IMR-90 (cell line): ENCODE measurements at regions not wholly inside any gene's neighbourhood (a gene's known extent, or its start where the extent isn't known, plus 50 kb on each side); places are given as distances from the start of the nearest gene placed in this dataset.

Experiments used
- ATAC-seq: fragments of 200-7000 bp; cut with Tn5 transposase; 2 replicates; pipeline ENCODE4 v1.9.1; 2020; ENCODE audit warnings: low read depth, mild to moderate bottlenecking, moderate library complexity
- BruUV-seq: library from RNA; stranded (reverse); fragments of 400-500 nt; replicated peaks from 2 replicates; lab custom pipeline; 2021; lab: Mats Ljungman, UMichigan
- CTCF ChIA-PET: fragments of 300-600 bp; formaldehyde crosslinking; extraction: SDS; loops from one replicate; lab custom pipeline; 2021; ENCODE audit warnings: antibody characterized with exemption; lab: Yijun Ruan, JAX
- POLR2A ChIA-PET: fragments of 300-600 bp; sonication (Branson Sonifier 250); formaldehyde crosslinking; loops from one replicate; lab custom pipeline; 2022; ENCODE audit warnings: antibody characterized with exemption; ENCODE audit not compliant: unreplicated experiment; lab: Charles Lee
- DNase-seq: peaks from one replicate; pipeline ENCODE4 v3.0.0; 2013
- H2AFZ ChIP-seq: replicated peaks from 2 replicates; pipeline ENCODE3; 2013; ENCODE audit warnings: low read length, mild to moderate bottlenecking; ENCODE audit not compliant: poor library complexity
- H2AK5ac ChIP-seq: 2 replicates; pipeline ENCODE4 v1.6.1; 2013; ENCODE audit warnings: low read depth, low read length, inconsistent platforms
- H2AK9ac ChIP-seq: replicated peaks from 2 replicates; pipeline ENCODE3; 2013; ENCODE audit warnings: mild to moderate bottlenecking, low read depth, low read length, moderate library complexity; ENCODE audit not compliant: poor library complexity
- H2BK120ac ChIP-seq: 2 replicates; pipeline ENCODE4 v1.6.1; 2013; ENCODE audit warnings: low read depth, low read length, inconsistent platforms
- H2BK15ac ChIP-seq: 3 replicates; pipeline ENCODE4 v1.6.1; 2013; ENCODE audit warnings: low read depth, low read length, inconsistent platforms
- H2BK20ac ChIP-seq: 2 replicates; pipeline ENCODE4 v1.6.1; 2013; ENCODE audit warnings: low read depth, mild to moderate bottlenecking, inconsistent platforms, low read length, moderate library complexity
- H2BK5ac ChIP-seq: 2 replicates; pipeline ENCODE4 v1.6.1; 2013; ENCODE audit warnings: mild to moderate bottlenecking, low read depth, low read length, inconsistent platforms; ENCODE audit not compliant: poor library complexity, severe bottlenecking
- H3K14ac ChIP-seq: replicated peaks from 2 replicates; pipeline ENCODE4 v1.6.1; 2013; ENCODE audit warnings: low read depth, low read length, inconsistent platforms
- H3K18ac ChIP-seq: 2 replicates; pipeline ENCODE4 v1.6.1; 2013; ENCODE audit warnings: low read depth, low read length, control low read depth
- H3K23ac ChIP-seq: 2 replicates; pipeline ENCODE4 v1.6.1; 2013; ENCODE audit warnings: low read depth, low read length, inconsistent platforms
- H3K27ac ChIP-seq: 2 replicates; pipeline ENCODE4 v1.5.1; 2013; ENCODE audit warnings: mild to moderate bottlenecking, control low read depth, low read length; ENCODE audit not compliant: insufficient read depth
- H3K27me3 ChIP-seq: 2 replicates; pipeline ENCODE4 v1.6.1; 2013; ENCODE audit warnings: low read length; ENCODE audit not compliant: control insufficient read depth, insufficient read depth
- H3K36me3 ChIP-seq: 2 replicates; pipeline ENCODE4 v1.6.1; 2013; ENCODE audit warnings: low read length, mixed read lengths; ENCODE audit not compliant: control insufficient read depth, insufficient read depth
- H3K4ac ChIP-seq: 2 replicates; pipeline ENCODE4 v1.6.1; 2013; ENCODE audit warnings: low read depth, low read length, inconsistent platforms
- H3K4me1 ChIP-seq: 2 replicates; pipeline ENCODE4 v1.6.1; 2013; ENCODE audit warnings: low read length, mixed read lengths; ENCODE audit not compliant: control insufficient read depth, insufficient read depth
- H3K4me2 ChIP-seq: 2 replicates; pipeline ENCODE4 v1.6.1; 2013; ENCODE audit warnings: low read depth, mild to moderate bottlenecking, control low read depth, low read length, moderate library complexity
- H3K4me3 ChIP-seq: 2 replicates; pipeline ENCODE4 v1.5.1; 2013; ENCODE audit warnings: low read depth, mild to moderate bottlenecking, control low read depth, low read length, moderate library complexity; ENCODE audit not compliant: insufficient read depth
- H3K56ac ChIP-seq: 2 replicates; pipeline ENCODE4 v1.6.1; 2013; ENCODE audit warnings: low read length, inconsistent platforms; ENCODE audit not compliant: insufficient read depth; ENCODE audit errors: extremely low read depth
- H3K79me1 ChIP-seq, 2 experiments: 2 replicates each; pipeline ENCODE4 v1.6.1; 2013; ENCODE audit warnings: low read length in 2 of 2, inconsistent platforms in 1 of 2, low read depth in 1 of 2
- H3K9ac ChIP-seq: 2 replicates; pipeline ENCODE4 v1.6.1; 2013; ENCODE audit warnings: low read depth, low read length, control low read depth
- H3K9me1 ChIP-seq: 2 replicates; pipeline ENCODE4 v1.6.1; 2013; ENCODE audit warnings: low read length, inconsistent platforms; ENCODE audit not compliant: insufficient read depth
- H3K9me3 ChIP-seq: 2 replicates; pipeline ENCODE4 v1.6.1; 2013; ENCODE audit warnings: low read length; ENCODE audit not compliant: control insufficient read depth, insufficient read depth
- H4K20me1 ChIP-seq: 2 replicates; pipeline ENCODE4 v1.6.1; 2013; ENCODE audit warnings: low read length, inconsistent platforms; ENCODE audit not compliant: insufficient read depth
- H4K5ac ChIP-seq: 2 replicates; pipeline ENCODE4 v1.6.1; 2013; ENCODE audit warnings: mild to moderate bottlenecking, low read depth, low read length, control low read depth
- H4K8ac ChIP-seq, 2 experiments: 2 replicates each; pipeline ENCODE4 v1.6.1; 2013; ENCODE audit warnings: low read depth in 2 of 2, low read length in 2 of 2, control low read depth in 1 of 2, inconsistent platforms in 1 of 2
- H4K91ac ChIP-seq: 2 replicates; pipeline ENCODE4 v1.6.1; 2013; ENCODE audit warnings: low read depth, low read length, inconsistent platforms; ENCODE audit not compliant: insufficient read depth
- BHLHE40 ChIP-seq: fragments of 150-350 bp; IDR thresholded peaks from 2 replicates; pipeline ENCODE4 v1.6.1; 2016; ENCODE audit warnings: mild to moderate bottlenecking, low read depth, low read length
- CEBPB ChIP-seq: IDR thresholded peaks from 2 replicates; pipeline ENCODE4 v1.6.1; 2012; ENCODE audit warnings: low read depth, low read length, improper control_type of control experiment
- CHD1 ChIP-seq: IDR thresholded peaks from 2 replicates; pipeline ENCODE4 v1.6.1; 2012; ENCODE audit warnings: low read depth, low read length, improper control_type of control experiment
- CTCF ChIP-seq: conservative IDR thresholded peaks from 2 replicates; pipeline ENCODE4 v1.5.1; 2012; ENCODE audit warnings: mild to moderate bottlenecking, low read depth, low read length, improper control_type of control experiment
- ELK1 ChIP-seq: fragments of 150-350 bp; IDR thresholded peaks from 2 replicates; pipeline ENCODE4 v1.6.1; 2016; ENCODE audit warnings: low read depth, mild to moderate bottlenecking, low read length, moderate library complexity, borderline replicate concordance
- FOS ChIP-seq: fragments of 150-350 bp; IDR thresholded peaks from 2 replicates; pipeline ENCODE4 v1.6.1; 2016; ENCODE audit warnings: low read depth, low read length
- MAFK ChIP-seq: IDR thresholded peaks from 2 replicates; pipeline ENCODE4 v1.6.1; 2012; ENCODE audit warnings: low read depth, low read length, improper control_type of control experiment
- MAZ ChIP-seq: IDR thresholded peaks from 2 replicates; pipeline ENCODE4 v1.6.1; 2012; ENCODE audit warnings: low read depth, mild to moderate bottlenecking, low read length, improper control_type of control experiment, moderate library complexity, borderline replicate concordance
- MXI1 ChIP-seq: IDR thresholded peaks from 2 replicates; pipeline ENCODE4 v1.6.1; 2012; ENCODE audit warnings: low read depth, mild to moderate bottlenecking, low read length, moderate library complexity, borderline replicate concordance
- NFE2L2 ChIP-seq: fragments of 150-350 bp; IDR thresholded peaks from 2 replicates; pipeline ENCODE4 v1.6.1; 2016; ENCODE audit warnings: low read depth, mild to moderate bottlenecking, low read length
- POLR2A ChIP-seq: IDR thresholded peaks from 2 replicates; pipeline ENCODE4 v1.6.1; 2012; ENCODE audit warnings: mild to moderate bottlenecking, low read depth, low read length
- RAD21 ChIP-seq: IDR thresholded peaks from 2 replicates; pipeline ENCODE4 v1.6.1; 2012; ENCODE audit warnings: low read length, improper control_type of control experiment
- RCOR1 ChIP-seq: IDR thresholded peaks from 2 replicates; pipeline ENCODE4 v1.6.1; 2012; ENCODE audit warnings: mild to moderate bottlenecking, low read length, improper control_type of control experiment; ENCODE audit not compliant: insufficient replicate concordance
- RFX5 ChIP-seq: IDR thresholded peaks from 2 replicates; pipeline ENCODE4 v1.8.0; 2012; ENCODE audit warnings: low read depth, mild to moderate bottlenecking, low read length, moderate library complexity
- SMC3 ChIP-seq: fragments of 150-350 bp; IDR thresholded peaks from 2 replicates; pipeline ENCODE4 v1.6.1; 2016; ENCODE audit warnings: low read depth, mild to moderate bottlenecking, antibody characterized with exemption, low read length, moderate library complexity
- USF2 ChIP-seq: fragments of 150-350 bp; IDR thresholded peaks from 2 replicates; pipeline ENCODE4 v1.6.1; 2017; ENCODE audit warnings: mild to moderate bottlenecking, antibody characterized with exemption, low read length, low read depth
- WGBS, 2 experiments: methylation state at CpG; one replicate each; pipeline versions ENCODE4 v1.1.5 to v1.1.7; 2013; ENCODE audit warnings: missing lambda C conversion rate in 2 of 2; ENCODE audit not compliant: insufficient read length in 1 of 2; ENCODE audit errors: extremely low coverage in 2 of 2; 5-methylcytosine and 5-hydroxymethylcytosine counted together
- dilution Hi-C: fragments of 300-500 bp; cut with HindIII; formaldehyde crosslinking; loops from one replicate; pipeline ENCODE4 v1.14.3; 2018; ENCODE audit warnings: low sequenced_read_pairs; ENCODE audit not compliant: unreplicated experiment
- in situ Hi-C: fragments of 300-500 bp; cut with MboI; formaldehyde crosslinking; loops from 3 replicates; pipeline ENCODE4 v1.14.3; 2019; ENCODE audit warnings: low sequenced_read_pairs, inconsistent platforms, mixed read lengths
- intact Hi-C: fragments of 100-400 bp; cut with micrococcal nuclease; formaldehyde crosslinking; loops from 2 replicates; pipeline ENCODE4 v1.10.0; 2022

- Histone ChIP-seq H3K9me1 (no peaks in the 10 kb centered on the region), H3K27ac (no peak overlapping the region), H3K4ac (no peak overlapping the region), H2BK20ac (no peak overlapping the region), H3K18ac (no peak overlapping the region), H3K9me3 (no peaks in the 10 kb centered on the region; the same call in 1 of the 2 replicates), H3K4me1 (no peaks in the 10 kb centered on the region), H4K91ac (no peak overlapping the region), H3K23ac (no peak overlapping the region), H4K8ac (no peak overlapping the region), H3K56ac (no peak overlapping the region), H2BK5ac (no peak overlapping the region), H3K9ac (no peak overlapping the region), H3K4me3 (no peak overlapping the region), H2AK9ac (no peak overlapping the region), H4K5ac (no peak overlapping the region), H3K36me3 (no peaks in the 10 kb centered on the region), H3K14ac (no peak overlapping the region), H3K27me3 (no peaks in the 10 kb centered on the region), H3K79me1 (no peaks in the 10 kb centered on the region), H2BK15ac (no peak overlapping the region), H2AFZ (no peak overlapping the region), H2BK120ac (no peak overlapping the region), H4K20me1 (no peaks in the 10 kb centered on the region), H3K4me2 (no peak overlapping the region), H2AK5ac (no peak overlapping the region)
- dilution Hi-C loops (no loop called here), intact Hi-C loops (no loop called here), in situ Hi-C loops (no loop called here)
- ChIA-PET CTCF (no interaction called here), POLR2A (no interaction called here)
- ATAC-seq (no peak), DNase-seq (no peak)
- BruUV-seq: no TSS peak
- TF ChIP-seq POLR2A: no peak
- no peak for TF ChIP-seq MAFK
- TF ChIP-seq MAZ: no peak
- TF ChIP-seq FOS: no peak
- no peak for TF ChIP-seq CTCF
- TF ChIP-seq ELK1: no peak
- no peak for TF ChIP-seq CHD1
- TF ChIP-seq USF2: no peak
- no peak for TF ChIP-seq RFX5
- no peak for TF ChIP-seq SMC3
- TF ChIP-seq CEBPB: no peak
- TF ChIP-seq RAD21: no peak
- TF ChIP-seq MXI1: no peak
- TF ChIP-seq BHLHE40: no peak
- no peak for TF ChIP-seq NFE2L2
- no peak for TF ChIP-seq RCOR1
- no CpG with 5 or more reads among the region's 4 CpGs for WGBS, 2 experiments
Observed at GRCh38 chr2:15682354-15682753, 90.7 kb downstream of the DDX1 start.
